Right renal cortex interstitium (tissue), 3 donors: ENCODE measurements at regions not wholly inside any gene's neighbourhood (a gene's known extent, or its start where the extent isn't known, plus 50 kb on each side); places are given as distances from the start of the nearest gene placed in this dataset.

Experiments
- DNase-seq, 3 donors: peaks; one replicate each; pipeline ENCODE4 v3.0.0-alpha.2; 2013; ENCODE audit warnings: low read depth in 3 of 3, low spot score in 2 of 3

- no peak for DNase-seq
Observed at GRCh38 chr4:3654036-3654807, 112.0 kb upstream of the ADRA2C start.

GRCh38 chr4:3652586-3652985, 113.6 kb upstream of the ADRA2C start:
- no peak for DNase-seq

GRCh38 chr4:3651267-3651845, 114.8 kb upstream of the ADRA2C start:
- DNase-seq = no peak

GRCh38 chr4:3649491-3649890, 116.7 kb upstream of the ADRA2C start:
- no peak for DNase-seq

- DNase-seq = no peak
Observed at GRCh38 chr4:3648731-3649130, 116.5 kb upstream of the LRPAP1 start.

- no peak for DNase-seq
Observed at GRCh38 chr4:3648195-3648594, 116.0 kb upstream of the LRPAP1 start.

- no peak for DNase-seq
Observed at GRCh38 chr4:3647421-3647820, 115.2 kb upstream of the LRPAP1 start.

- no peak for DNase-seq
Observed at GRCh38 chr4:3645711-3646679, 113.8 kb upstream of the LRPAP1 start.

GRCh38 chr4:3644849-3645627, 112.8 kb upstream of the LRPAP1 start:
- no peak for DNase-seq

GRCh38 chr4:3643518-3644433, 111.6 kb upstream of the LRPAP1 start:
- no peak for DNase-seq

- no peak for DNase-seq
Observed at GRCh38 chr4:3642806-3643517, 110.7 kb upstream of the LRPAP1 start.

- DNase-seq = no peak
Observed at GRCh38 chr4:3642056-3642630, 109.9 kb upstream of the LRPAP1 start.

GRCh38 chr4:3641501-3641900, 109.3 kb upstream of the LRPAP1 start:
- no peak for DNase-seq

- no peak for DNase-seq
Observed at GRCh38 chr4:3640587-3640962, 108.4 kb upstream of the LRPAP1 start.

GRCh38 chr4:3639613-3640586, 107.7 kb upstream of the LRPAP1 start:
- DNase-seq = no peak

- DNase-seq = no peak
Observed at GRCh38 chr4:3638080-3638795, 106.0 kb upstream of the LRPAP1 start.
